LNCAP (cell line): ENCODE measurements at regions not wholly inside any gene's neighbourhood (a gene's known extent, or its start where the extent isn't known, plus 50 kb on each side); places are given as distances from the start of the nearest gene placed in this dataset.

Experiments
- TF ChIP-seq, protein P1 (sequence below): fragments of 450-650 bp; IDR thresholded peaks from 2 replicates; pipeline ENCODE4 v1.5.1; 2017; ENCODE audit warnings: mild to moderate bottlenecking

DNA sequence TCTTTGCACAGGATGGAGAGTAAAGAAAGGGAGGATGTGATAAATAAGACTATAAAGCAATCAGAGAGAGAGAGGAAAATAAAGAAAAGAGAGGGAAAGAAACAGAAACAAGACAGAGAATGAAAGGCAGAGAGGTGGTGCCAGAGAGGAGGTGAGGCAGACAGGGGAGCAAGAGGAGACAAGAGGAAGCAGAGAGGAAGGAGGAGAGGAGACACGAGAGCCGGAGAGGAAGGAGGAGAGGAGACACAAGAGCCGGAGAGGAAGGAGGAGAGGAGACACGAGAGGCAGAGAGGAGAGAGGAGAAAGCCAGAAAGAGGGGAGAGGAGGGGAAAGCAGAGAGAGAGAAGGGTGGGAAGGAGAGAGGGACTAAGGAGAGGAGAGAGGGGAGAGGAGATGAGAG, 125.2 kb downstream of the PAPOLA start:
- TF ChIP-seq, protein P1, sequence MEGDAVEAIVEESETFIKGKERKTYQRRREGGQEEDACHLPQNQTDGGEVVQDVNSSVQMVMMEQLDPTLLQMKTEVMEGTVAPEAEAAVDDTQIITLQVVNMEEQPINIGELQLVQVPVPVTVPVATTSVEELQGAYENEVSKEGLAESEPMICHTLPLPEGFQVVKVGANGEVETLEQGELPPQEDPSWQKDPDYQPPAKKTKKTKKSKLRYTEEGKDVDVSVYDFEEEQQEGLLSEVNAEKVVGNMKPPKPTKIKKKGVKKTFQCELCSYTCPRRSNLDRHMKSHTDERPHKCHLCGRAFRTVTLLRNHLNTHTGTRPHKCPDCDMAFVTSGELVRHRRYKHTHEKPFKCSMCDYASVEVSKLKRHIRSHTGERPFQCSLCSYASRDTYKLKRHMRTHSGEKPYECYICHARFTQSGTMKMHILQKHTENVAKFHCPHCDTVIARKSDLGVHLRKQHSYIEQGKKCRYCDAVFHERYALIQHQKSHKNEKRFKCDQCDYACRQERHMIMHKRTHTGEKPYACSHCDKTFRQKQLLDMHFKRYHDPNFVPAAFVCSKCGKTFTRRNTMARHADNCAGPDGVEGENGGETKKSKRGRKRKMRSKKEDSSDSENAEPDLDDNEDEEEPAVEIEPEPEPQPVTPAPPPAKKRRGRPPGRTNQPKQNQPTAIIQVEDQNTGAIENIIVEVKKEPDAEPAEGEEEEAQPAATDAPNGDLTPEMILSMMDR: no peak

DNA sequence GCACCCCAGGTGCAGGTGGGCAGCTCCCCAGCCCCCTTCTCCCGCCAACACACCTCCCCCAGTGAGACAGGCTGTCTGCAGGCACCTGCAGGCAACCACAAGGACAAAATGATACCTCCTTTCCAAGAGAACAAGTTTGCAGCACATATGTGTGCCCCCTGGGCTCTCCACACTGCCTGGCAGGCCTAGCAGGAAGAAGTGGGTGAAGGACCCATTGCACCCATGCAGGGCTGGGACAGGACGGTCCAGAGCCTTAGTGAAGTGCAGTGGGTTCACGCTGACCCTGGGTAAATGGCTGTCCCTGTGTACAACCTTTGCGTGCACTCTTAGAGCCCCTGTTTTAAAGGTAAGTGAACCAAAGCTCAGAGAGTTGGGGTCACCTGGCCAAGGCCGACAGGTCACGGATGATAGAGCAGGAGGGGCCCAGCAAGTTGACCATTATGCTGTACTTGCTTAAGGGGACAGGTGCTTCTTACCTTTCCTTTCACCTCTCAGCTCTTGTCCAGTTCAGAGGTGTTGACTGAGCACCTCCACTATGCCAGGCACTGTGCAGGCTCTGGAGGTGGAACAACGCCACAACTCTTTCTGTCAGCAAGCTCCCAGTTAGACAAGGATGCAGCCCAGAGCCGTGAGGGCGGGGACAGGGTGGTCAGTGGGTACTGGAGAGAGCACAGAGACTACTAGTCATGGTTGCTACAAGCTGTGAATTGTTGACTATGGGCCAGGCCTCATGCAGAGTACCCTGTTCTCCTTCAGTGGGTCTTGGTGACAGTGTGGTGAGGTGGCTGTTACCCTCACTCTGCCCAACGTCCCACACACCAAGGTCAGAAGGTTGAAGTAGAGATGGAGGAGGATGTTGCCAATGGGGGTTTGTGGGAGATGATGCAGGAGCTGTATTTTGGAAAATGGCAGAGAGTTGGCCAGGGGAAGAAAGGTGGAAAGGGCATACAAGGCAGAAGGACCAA, 125.9 kb downstream of the PAPOLA start:
- TF ChIP-seq, protein P1: no peak

DNA sequence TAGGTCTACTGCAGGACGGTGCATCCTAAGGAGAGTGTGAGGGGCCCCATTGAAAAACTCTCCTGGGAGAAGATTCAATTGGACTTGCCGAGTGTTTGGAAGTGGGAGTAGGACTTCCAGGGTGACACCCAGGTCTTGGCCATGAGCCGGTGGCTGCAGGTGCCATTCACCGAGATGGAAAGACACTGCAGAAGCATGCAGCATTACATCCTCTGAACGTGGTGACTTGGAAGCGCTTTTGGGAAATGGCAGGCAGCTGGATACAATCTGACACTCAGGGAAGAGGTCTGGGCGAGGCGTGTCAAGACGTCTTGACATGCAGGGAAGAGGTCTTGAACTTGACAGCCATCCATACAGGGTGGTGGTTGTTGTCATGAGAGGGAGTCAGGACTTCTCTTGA, 126.9 kb downstream of the PAPOLA start:
- TF ChIP-seq, protein P1: no peak

DNA sequence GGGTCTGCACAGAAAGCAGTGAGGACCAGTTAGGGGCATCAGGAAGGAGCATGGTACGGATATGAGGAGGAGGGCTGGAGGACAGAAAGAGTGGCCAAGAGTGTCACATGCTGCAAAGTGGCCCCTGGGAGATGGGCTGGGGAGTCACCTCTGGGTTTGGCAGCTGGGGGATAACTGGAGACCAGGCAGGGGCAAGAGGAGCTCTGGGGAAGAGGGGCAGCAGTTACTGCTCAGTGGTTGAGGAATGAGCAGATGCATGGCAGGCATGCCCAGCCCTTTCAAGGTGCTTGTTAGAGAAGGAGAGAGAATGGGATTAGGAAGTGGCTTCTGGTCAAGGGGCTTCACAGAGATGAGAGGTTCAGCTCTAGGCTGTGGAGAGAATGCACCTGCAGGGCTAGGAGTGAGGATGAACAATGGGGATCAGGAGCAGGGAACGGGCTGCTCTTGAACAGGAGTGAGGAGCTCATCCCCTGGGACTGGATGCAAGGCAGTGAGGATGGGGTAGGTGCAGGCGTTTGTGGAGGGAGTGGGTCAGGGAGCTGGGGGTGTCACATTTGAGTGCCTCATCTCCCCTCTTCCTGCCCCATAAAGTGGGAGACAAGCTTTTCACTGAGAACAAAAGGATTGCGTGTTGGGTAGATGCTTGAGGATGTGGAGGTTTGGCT, 127.5 kb downstream of the PAPOLA start:
- TF ChIP-seq, protein P1: no peak

DNA sequence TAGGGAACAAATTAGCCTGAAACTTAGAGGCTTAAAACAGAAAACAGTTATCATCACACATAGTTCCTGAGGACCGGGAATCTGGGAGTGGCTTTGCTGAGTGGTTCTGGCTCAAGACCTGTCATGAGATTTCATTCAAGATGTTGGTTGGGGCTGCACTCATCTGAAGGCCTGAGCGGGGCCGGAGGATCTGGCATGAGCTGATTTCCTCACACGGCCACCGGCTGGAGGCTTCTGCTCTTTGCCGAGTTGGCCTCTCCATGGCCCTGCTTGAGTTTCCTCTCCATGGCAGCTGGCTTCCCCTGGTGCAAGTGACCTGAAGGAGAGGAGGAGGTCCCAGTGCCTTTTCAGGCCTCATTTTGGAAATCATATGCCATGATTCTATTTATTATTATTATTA, 128.1 kb downstream of the PAPOLA start:
- TF ChIP-seq, protein P1: no peak

DNA sequence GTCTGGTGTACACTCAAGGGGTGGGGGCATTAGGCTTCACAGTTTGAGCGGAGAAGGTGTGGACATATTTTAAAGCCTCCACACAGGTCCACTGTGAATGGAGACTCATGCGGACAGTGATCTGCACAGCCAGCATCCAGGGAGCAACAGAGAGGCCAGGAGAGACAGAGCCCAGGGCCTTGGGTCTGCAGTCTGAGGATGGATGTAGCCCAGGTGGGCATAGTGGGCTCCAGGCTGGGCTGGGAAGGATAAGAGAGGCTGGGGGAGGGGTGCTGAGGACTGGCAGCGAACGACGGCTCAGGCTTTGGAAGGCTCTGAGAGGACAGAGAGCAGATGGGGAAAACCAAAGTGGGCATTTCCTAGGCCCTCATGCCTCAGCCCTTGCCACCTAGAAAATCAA, 128.8 kb downstream of the PAPOLA start:
- TF ChIP-seq, protein P1: no peak

DNA sequence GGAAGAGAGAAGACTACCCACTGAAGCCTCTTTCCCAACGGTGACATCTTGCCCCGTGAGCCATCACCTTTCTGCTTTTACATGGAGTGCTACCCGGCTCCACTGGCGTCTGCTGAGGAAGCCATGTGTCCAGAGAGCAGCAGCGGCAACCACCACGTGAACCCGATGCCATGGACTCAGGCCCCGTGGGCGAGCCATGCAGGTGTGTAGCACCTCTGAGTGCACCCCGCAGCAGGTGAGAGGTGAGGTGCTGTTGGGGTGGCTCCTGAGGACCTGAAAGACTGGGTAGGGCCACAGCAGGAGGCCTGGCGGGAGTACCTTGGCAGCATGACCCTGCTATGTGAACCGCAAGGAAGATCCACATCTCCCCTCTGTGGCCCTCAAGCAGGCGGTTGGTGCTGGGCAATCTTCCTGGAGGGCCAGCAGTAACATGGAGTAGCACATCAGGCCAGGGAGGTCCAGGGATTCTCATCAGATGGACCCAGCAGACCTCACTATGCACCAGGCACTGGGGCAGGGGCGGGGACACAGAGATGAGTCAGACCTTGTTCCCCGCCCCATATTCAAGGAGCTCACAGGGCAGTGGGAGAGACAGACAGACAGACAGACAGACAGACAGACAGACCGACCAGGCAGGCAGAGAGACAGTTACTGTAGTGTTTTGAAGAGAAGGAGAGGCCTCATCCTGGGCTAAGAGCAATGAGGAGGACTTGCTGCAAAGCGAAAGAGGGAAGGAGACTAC, 129.6 kb downstream of the PAPOLA start:
- TF ChIP-seq, protein P1: no peak
